Tibial nerve (tissue), 4 donors: ENCODE measurements at regions not wholly inside any gene's neighbourhood (a gene's known extent, or its start where the extent isn't known, plus 50 kb on each side); places are given as distances from the start of the nearest gene placed in this dataset.

ENCODE experiments used
- DNase-seq, 2 donors: peaks; one replicate each; pipeline ENCODE4 v3.0.0-alpha.2; 2019; ENCODE audit warnings: low spot score in 2 of 2
- H3K27ac ChIP-seq, 4 donors: fragments of 200-600 bp; sonication (generic) in 3 of 4; one replicate each; pipeline ENCODE4 v1.5.1; 2017 to 2019; ENCODE audit warnings: mild to moderate bottlenecking in 1 of 4
- H3K27me3 ChIP-seq, 2 donors: fragments of 200-600 bp; sonication (generic) in 1 of 2; one replicate each; pipeline versions ENCODE4 v1.5.1 to v1.6.0; 2017 to 2019
- H3K36me3 ChIP-seq, 3 donors: fragments of 200-600 bp; sonication (generic); one replicate each; pipeline ENCODE4 v1.5.1; 2018 to 2019
- H3K4me1 ChIP-seq, 4 donors: fragments of 200-600 bp; sonication (generic) in 3 of 4; one replicate each; pipeline ENCODE4 v1.5.1; 2017 to 2019
- H3K4me3 ChIP-seq, 4 donors: fragments of 200-600 bp; sonication (generic) in 3 of 4; one replicate each; pipeline ENCODE4 v1.5.1; 2017 to 2019; ENCODE audit warnings: mild to moderate bottlenecking in 1 of 4, moderate library complexity in 1 of 4
- H3K9me3 ChIP-seq, 4 donors: fragments of 200-600 bp; sonication (generic) in 3 of 4; one replicate each; pipeline ENCODE4 v1.5.1; 2017 to 2019
- CTCF ChIP-seq, 5 experiments: fragments of 200-600 bp in 3 of 5; fragments of 450-650 bp in 2 of 5; sonication (generic) in 3 of 5; IDR thresholded peaks; one replicate each; pipeline ENCODE4 v1.5.1; 2016 to 2019; ENCODE audit warnings: antibody characterized with exemption in 5 of 5, mild to moderate bottlenecking in 3 of 5, moderate library complexity in 2 of 5
- EP300 ChIP-seq, 2 donors: sonication (generic); formaldehyde crosslinking; IDR thresholded peaks; one replicate each; pipeline ENCODE4 v1.6.1; 2017; ENCODE audit warnings: antibody characterized with exemption in 2 of 2, mild to moderate bottlenecking in 1 of 2
- POLR2A ChIP-seq, 2 donors: fragments of 450-650 bp; IDR thresholded peaks; one replicate each; pipeline ENCODE4 v1.6.1; 2017; ENCODE audit warnings: antibody characterized with exemption in 2 of 2, mild to moderate bottlenecking in 2 of 2, moderate library complexity in 2 of 2
- WGBS, 2 donors: methylation state at CpG; one replicate each; pipeline ENCODE4 v1.1.5; 2018; 5-methylcytosine and 5-hydroxymethylcytosine counted together

- H3K4me1 ChIP-seq: no peaks in the 10 kb centered on the region
- WGBS, 2 donors: 7 to 11% methylated on average over 2 of the region's 2 CpGs
- DNase-seq: no peak
These were observed 224.6 kb downstream of the DRD1 start for GRCh38 chr5:175219366-175219765.

DNA sequence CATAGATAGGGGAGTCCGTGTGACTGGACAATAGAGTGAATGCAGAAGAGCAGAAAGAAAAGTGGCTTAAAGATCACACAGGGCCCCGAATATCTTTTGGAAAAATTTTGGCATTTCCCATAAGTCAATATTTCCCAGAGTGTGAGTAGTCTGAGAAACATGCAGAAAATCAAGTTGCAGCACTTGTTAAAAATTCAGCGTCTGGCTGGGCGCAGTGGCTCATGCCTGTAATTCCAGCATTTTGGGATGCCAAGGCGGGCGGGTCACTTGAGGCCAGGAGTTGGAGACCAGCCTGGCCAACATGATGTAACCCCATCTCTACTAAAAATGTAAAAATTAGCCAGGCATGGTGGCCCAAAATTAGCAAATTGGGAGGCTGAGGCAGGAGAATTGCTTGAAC, 227.0 kb downstream of the DRD1 start:
- 46 to 52% methylated on average over 6 of the region's 6 CpGs for WGBS, 2 donors
- H3K4me1 ChIP-seq: no peaks in the 10 kb centered on the region
- H3K36me3 ChIP-seq: no peaks in the 10 kb centered on the region
- no peak overlapping the region for H3K4me3 ChIP-seq
- no peaks in the 10 kb centered on the region for H3K9me3 ChIP-seq
- no peaks in the 10 kb centered on the region for H3K27me3 ChIP-seq
- no peak overlapping the region for H3K27ac ChIP-seq
- TF ChIP-seq CTCF (IDR thresholded peaks at IDR 0.05): no peak
- TF ChIP-seq POLR2A (IDR thresholded peaks at IDR 0.05): no peak
- no peak for TF ChIP-seq EP300 (IDR thresholded peaks at IDR 0.05)
- no peak for DNase-seq

More at GRCh38 chr5:175219366-175219765, 224.6 kb downstream of the DRD1 start:
- no peaks in the 10 kb centered on the region for H3K9me3 ChIP-seq
- no peak overlapping the region for H3K27ac ChIP-seq
- no peak overlapping the region for H3K4me3 ChIP-seq
- no peaks in the 10 kb centered on the region for H3K36me3 ChIP-seq
- TF ChIP-seq CTCF (IDR thresholded peaks at IDR 0.05) (no peak), POLR2A (IDR thresholded peaks at IDR 0.05) (no peak), EP300 (IDR thresholded peaks at IDR 0.05) (no peak)
- no peaks in the 10 kb centered on the region for H3K27me3 ChIP-seq

DNA sequence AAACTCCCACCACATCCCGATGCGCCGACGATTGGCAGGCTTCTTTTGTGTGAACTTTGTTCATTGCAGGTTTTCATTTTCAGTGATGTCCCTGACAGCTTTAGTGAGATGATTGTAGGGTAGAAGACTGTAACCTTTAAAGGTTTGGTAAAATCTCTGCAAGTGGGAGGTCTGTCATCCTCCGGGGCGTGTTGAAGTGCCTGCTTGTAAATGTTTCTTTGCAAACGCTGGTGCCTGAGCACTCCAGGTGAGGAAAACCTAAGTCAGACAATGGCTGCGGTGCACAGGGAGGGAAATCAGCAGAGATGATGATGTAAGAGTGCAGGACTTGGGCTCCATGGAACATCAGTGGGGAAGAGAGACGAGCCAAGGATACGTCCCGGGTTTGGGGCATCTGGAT, 228.1 kb downstream of the DRD1 start:
- H3K4me1 ChIP-seq: no peaks in the 10 kb centered on the region
- no peak for DNase-seq

DNA sequence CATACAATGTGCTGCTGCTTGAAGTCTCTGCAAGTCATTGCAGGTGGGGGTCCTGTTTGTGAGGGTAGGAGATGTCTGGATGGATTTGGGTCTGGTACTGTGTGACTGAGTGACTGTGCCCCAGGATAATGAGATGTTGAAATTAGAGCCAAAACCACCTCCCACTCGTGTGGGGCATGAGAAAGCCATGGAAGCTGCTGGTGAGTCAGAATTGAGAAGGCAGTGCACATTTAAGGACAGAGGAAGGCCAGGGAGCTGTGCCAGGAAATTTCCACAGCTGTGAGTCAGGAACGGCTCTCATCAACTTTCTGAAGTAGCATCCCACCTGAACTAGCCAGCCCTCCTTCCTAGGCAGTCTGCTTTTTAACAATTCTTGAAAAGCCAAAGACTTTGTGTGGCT, 229.8 kb downstream of the DRD1 start:
- TF ChIP-seq CTCF (IDR thresholded peaks at IDR 0.05): no peak
- TF ChIP-seq POLR2A (IDR thresholded peaks at IDR 0.05): no peak
- no peak for TF ChIP-seq EP300 (IDR thresholded peaks at IDR 0.05)
- WGBS, 2 donors: 22 to 28% methylated on average over 2 of the region's 2 CpGs
- H3K36me3 ChIP-seq: no peaks in the 10 kb centered on the region
- no peak for DNase-seq
- no peaks in the 10 kb centered on the region for H3K9me3 ChIP-seq
- no peak overlapping the region for H3K4me3 ChIP-seq
- no peaks in the 10 kb centered on the region for H3K4me1 ChIP-seq
- H3K27ac ChIP-seq: no peak overlapping the region
- H3K27me3 ChIP-seq: no peaks in the 10 kb centered on the region

More for the DNA sequence above, 228.1 kb downstream of the DRD1 start:
- Histone ChIP-seq H3K4me3 (no peak overlapping the region), H3K27ac (no peak overlapping the region), H3K27me3 (no peaks in the 10 kb centered on the region), H3K9me3 (no peaks in the 10 kb centered on the region), H3K36me3 (no peaks in the 10 kb centered on the region)
- TF ChIP-seq EP300 (IDR thresholded peaks at IDR 0.05): no peak
- no peak for TF ChIP-seq CTCF (IDR thresholded peaks at IDR 0.05)
- no peak for TF ChIP-seq POLR2A (IDR thresholded peaks at IDR 0.05)
- WGBS, 2 donors: 66 to 69% methylated on average over 11 of the region's 11 CpGs

DNA sequence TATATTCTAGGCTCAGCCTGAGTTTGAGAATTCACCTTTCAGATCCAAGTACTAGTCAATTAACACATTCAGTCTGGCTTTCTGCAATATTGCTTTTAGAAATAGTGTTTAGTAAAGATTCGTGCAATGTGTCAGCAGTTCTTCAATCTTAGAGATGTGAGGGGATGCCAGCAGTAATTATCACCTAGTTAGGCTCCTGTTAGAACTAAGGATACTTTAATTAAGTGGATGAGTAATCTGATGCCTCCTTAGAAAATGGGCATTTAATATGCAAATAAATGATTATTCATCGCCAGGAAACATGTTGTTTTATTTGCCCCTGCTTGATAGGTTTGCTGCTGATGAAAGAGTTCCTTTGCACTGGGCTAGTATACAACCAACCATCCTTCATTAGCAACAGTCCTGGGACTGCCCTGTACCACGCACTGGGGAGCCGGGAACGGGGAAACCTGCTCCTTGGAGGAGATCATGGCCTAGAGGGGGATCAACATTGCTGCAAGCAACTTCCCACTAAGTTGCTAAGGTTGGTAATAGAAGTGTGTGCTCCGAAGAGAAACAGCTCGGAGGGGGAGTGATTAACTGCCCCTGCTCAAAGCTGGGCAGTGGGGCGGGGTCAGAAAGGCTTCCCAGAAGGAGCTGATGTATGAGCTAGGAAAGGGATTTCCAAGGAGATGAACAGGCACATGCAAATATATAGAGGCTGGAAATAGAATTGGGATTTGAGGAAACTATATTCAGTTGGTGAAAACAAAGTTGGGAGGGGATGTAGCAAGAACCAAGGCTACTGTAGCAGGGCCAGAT, 231.8 kb downstream of the DRD1 start:
- Histone ChIP-seq H3K9me3 (no peaks in the 10 kb centered on the region), H3K4me1 (no peaks in the 10 kb centered on the region), H3K36me3 (no peaks in the 10 kb centered on the region), H3K4me3 (no peak overlapping the region), H3K27ac (no peak overlapping the region), H3K27me3 (no peaks in the 10 kb centered on the region)
- DNase-seq: no peak
- TF ChIP-seq EP300 (IDR thresholded peaks at IDR 0.05) (no peak), POLR2A (IDR thresholded peaks at IDR 0.05) (no peak), CTCF (IDR thresholded peaks at IDR 0.05) (no peak)
- WGBS, 2 donors: 63 to 64% methylated on average over 8 of the region's 8 CpGs
